Stimulated activated CD8-positive, alpha-beta memory T cell treated with anti-CD3 and anti-CD28 coated beads, Interleukin-7, amount 100 ng/mL, for 24 hours (primary cell): ENCODE measurements at regions not wholly inside any gene's neighbourhood (a gene's known extent, or its start where the extent isn't known, plus 50 kb on each side); places are given as distances from the start of the nearest gene placed in this dataset.

Experiments used
- DNase-seq: peaks from one replicate; pipeline ENCODE4 v3.0.0-alpha.2; 2020; ENCODE audit warnings: low read depth

- DNase-seq, result no peak
Measured at GRCh38 chr4:24105327-24106038, 215.6 kb upstream of the PPARGC1A start.

GRCh38 chr4:24104158-24104565 lies 214.3 kb upstream of the PPARGC1A start:
- no peak for DNase-seq

- no peak for DNase-seq
Measured at GRCh38 chr4:24103434-24104157, 213.7 kb upstream of the PPARGC1A start.

- DNase-seq, result no peak
Measured at GRCh38 chr4:24102621-24103020, 212.8 kb upstream of the PPARGC1A start.

- no peak for DNase-seq
Measured at GRCh38 chr4:24096603-24097002, 206.8 kb upstream of the PPARGC1A start.

- DNase-seq, result no peak
Measured at GRCh38 chr4:24094726-24095125, 204.9 kb upstream of the PPARGC1A start.

- DNase-seq, result no peak
Measured at GRCh38 chr4:24093446-24093845, 203.6 kb upstream of the PPARGC1A start.

GRCh38 chr4:24091639-24092233 lies 201.9 kb upstream of the PPARGC1A start:
- DNase-seq, result no peak

- DNase-seq, result no peak
Measured at GRCh38 chr4:24089851-24090534, 200.1 kb upstream of the PPARGC1A start.

- no peak for DNase-seq
Measured at GRCh38 chr4:24080871-24081270, 191.0 kb upstream of the PPARGC1A start.

- DNase-seq, result no peak
Measured at GRCh38 chr4:24078347-24078962, 188.6 kb upstream of the PPARGC1A start.

- no peak for DNase-seq
Measured at GRCh38 chr4:24076811-24077210, 187.0 kb upstream of the PPARGC1A start.

- no peak for DNase-seq
Measured at GRCh38 chr4:24073948-24074347, 184.1 kb upstream of the PPARGC1A start.

- DNase-seq, result no peak
Measured at GRCh38 chr4:24071612-24072372, 181.9 kb upstream of the PPARGC1A start.

- no peak for DNase-seq
Measured at GRCh38 chr4:24070117-24070516, 180.3 kb upstream of the PPARGC1A start.

GRCh38 chr4:24067367-24068193 lies 177.7 kb upstream of the PPARGC1A start:
- DNase-seq, result no peak

- DNase-seq, result no peak
Measured at GRCh38 chr4:24065974-24066373, 176.1 kb upstream of the PPARGC1A start.

- DNase-seq, result no peak
Measured at GRCh38 chr4:24063731-24064130, 173.9 kb upstream of the PPARGC1A start.

- DNase-seq, result no peak
Measured at GRCh38 chr4:24060932-24061331, 171.1 kb upstream of the PPARGC1A start.

- no peak for DNase-seq
Measured at GRCh38 chr4:24059839-24060238, 170.0 kb upstream of the PPARGC1A start.
